ENCODE measurements at regions not wholly inside any gene's neighbourhood (a gene's known extent, or its start where the extent isn't known, plus 50 kb on each side); places are given as distances from the start of the nearest gene placed in this dataset.

DNA sequence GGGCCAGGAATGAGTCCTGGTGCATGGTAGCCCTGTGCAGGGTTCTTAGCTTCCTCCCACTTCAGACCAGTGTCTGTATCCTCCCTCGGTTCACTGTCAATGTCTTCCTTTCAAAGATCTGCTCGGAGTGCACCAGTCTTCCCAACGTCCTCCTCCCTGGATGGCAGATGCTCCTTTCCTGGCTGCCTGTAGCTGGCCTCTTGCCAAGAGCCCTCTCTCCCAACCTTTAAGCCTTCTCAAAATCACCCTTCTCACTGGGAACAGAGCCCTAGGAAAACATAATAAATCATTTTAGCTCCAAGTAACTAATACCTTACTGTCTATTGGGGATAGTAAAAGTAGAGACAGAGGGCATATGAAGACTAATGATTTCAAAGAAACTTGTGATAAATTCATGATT lies 490.6 kb downstream of the CCSER2 start:
- 70 to 74% methylated on average over 3 of the region's 3 CpGs for WGBS, 2 donors
- DNase-seq (ENCODE audit: low spot score in 2 of 2) = no peak
- TF ChIP-seq, protein P1, sequence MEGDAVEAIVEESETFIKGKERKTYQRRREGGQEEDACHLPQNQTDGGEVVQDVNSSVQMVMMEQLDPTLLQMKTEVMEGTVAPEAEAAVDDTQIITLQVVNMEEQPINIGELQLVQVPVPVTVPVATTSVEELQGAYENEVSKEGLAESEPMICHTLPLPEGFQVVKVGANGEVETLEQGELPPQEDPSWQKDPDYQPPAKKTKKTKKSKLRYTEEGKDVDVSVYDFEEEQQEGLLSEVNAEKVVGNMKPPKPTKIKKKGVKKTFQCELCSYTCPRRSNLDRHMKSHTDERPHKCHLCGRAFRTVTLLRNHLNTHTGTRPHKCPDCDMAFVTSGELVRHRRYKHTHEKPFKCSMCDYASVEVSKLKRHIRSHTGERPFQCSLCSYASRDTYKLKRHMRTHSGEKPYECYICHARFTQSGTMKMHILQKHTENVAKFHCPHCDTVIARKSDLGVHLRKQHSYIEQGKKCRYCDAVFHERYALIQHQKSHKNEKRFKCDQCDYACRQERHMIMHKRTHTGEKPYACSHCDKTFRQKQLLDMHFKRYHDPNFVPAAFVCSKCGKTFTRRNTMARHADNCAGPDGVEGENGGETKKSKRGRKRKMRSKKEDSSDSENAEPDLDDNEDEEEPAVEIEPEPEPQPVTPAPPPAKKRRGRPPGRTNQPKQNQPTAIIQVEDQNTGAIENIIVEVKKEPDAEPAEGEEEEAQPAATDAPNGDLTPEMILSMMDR (IDR thresholded peaks at IDR 0.05) = no peak
- TF ChIP-seq POLR2A (IDR thresholded peaks at IDR 0.05) = no peak
- no peak overlapping the region for H3K4me3 ChIP-seq (ENCODE audit: low read depth, poor library complexity, severe bottlenecking)
- intact Hi-C loops (cut with DNase I; ENCODE audit: low total_unique reads) = no loop called here

DNA sequence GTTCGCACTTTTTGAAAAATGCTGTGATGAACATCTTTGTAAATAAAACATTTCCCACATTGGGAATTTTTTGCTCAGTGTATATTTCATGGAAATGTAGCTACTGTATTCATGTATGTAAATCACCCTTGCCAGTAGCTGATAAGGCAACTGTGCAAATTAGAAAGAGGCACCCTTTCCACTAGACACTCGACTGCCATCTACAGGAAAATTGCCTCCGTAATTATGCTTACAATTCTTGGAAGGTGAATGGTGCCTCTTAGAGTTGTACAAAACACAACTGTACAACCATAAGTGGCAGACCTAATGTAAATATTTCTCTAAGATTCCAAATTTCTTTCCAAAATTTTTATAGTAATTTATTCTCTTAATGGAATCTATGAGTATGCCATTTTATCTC lies 491.7 kb downstream of the CCSER2 start:
- intact Hi-C loops (cut with DNase I; ENCODE audit: low total_unique reads) = no loop called here
- no peak overlapping the region for H3K4me3 ChIP-seq (ENCODE audit: low read depth, poor library complexity, severe bottlenecking)
- TF ChIP-seq POLR2A (IDR thresholded peaks at IDR 0.05) = no peak
- TF ChIP-seq, protein P1 (IDR thresholded peaks at IDR 0.05) = no peak
- 66 to 79% methylated on average over 3 of the region's 3 CpGs for WGBS, 2 donors
- DNase-seq (ENCODE audit: low spot score in 2 of 2) = no peak

DNA sequence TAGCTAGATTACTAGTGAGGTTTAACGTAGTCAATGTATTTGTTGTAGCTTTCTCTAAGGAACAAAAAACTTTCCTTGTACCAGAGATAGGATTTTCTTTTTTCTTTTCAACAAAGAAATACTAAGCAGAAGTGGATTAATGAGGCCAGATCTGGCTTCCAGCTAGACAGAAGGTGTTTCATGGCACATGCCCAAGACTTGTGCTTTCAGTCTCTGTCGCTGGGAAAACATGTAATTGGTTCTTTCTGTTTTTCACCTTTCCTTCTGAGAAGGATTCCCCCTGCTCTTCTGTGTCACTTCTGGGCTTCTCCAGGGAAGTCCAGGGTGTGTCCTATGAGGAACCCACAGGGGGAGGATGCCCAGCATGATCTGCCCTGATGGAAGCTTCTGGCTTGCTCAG lies 492.2 kb downstream of the CCSER2 start:
- intact Hi-C loops (cut with DNase I; ENCODE audit: low total_unique reads) = no loop called here
- TF ChIP-seq POLR2A (IDR thresholded peaks at IDR 0.05) = no peak
- TF ChIP-seq, protein P1 (IDR thresholded peaks at IDR 0.05) = no peak
- 43 to 47% methylated on average over 2 of the region's 2 CpGs for WGBS, 2 donors
- no peak overlapping the region for H3K4me3 ChIP-seq (ENCODE audit: low read depth, poor library complexity, severe bottlenecking)
- no peak for DNase-seq (ENCODE audit: low spot score in 2 of 2)

DNA sequence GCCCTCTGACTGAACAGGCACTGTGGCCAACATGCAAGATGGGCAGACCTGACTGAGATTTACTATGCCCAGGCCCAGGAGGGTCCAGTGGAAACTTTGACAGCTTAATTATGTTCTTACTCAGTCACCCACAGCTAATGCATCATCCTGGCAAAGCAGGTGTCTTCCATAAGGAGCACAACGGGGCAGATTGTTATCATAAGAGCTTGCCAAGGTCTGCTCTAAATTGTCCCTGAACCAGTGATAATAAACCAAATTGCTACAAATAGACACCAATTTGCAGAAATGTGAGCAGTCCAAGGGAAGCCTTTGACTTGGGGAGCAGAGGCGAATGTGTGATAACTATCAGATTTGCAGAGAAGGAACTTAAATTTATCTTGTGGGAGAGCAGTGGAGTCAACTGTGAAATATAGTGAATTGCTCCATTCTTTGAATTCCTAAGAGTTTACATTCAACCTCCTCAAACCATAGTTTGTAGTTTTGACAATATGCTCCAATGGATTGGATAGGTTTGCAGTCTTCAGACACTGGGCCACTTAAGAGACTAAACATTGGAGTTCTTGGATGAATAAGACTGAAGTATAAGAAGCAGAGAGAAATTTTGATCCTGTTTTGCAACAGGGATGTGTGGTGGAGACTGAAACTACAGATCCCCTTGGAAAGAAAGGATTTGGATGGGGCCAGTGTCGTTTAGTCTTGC lies 494.7 kb downstream of the CCSER2 start:
- H3K4me3 ChIP-seq (ENCODE audit: low read depth, poor library complexity, severe bottlenecking) = no peak overlapping the region
- TF ChIP-seq, protein P1 (IDR thresholded peaks at IDR 0.05) = no peak
- no peak for TF ChIP-seq POLR2A (IDR thresholded peaks at IDR 0.05)
- intact Hi-C loops (cut with DNase I; ENCODE audit: low total_unique reads) = no loop called here
- 57 to 60% methylated on average over 3 of the region's 3 CpGs for WGBS, 2 donors
- no peak for DNase-seq (ENCODE audit: low spot score in 2 of 2)

DNA sequence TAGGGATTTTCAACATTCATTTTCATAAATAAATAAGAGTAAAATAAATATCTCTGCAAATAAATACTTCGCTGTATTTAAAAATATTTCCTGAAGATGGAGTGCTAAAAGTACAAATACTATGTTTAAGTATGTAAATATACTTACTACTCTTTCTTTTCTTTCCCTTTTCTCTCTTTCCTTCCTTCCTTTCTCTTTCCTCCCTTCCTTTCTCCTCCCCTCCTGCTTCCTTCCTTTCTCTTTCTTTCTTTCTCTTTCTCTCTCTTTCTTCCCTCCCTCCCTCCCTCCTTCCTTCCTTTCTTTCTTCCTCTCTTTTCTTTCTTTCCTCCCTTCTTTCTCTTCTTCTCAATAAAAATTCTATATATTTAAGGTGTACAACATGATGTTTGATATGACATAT lies 496.1 kb downstream of the CCSER2 start:
- intact Hi-C loops (cut with DNase I; ENCODE audit: low total_unique reads) = no loop called here
- DNase-seq (ENCODE audit: low spot score in 2 of 2) = no peak
- WGBS, 2 donors = 89 to 94% methylated on average over 1 of the region's 1 CpG
- no peak overlapping the region for H3K4me3 ChIP-seq (ENCODE audit: low read depth, poor library complexity, severe bottlenecking)
- TF ChIP-seq, protein P1 (IDR thresholded peaks at IDR 0.05) = no peak
- TF ChIP-seq POLR2A (IDR thresholded peaks at IDR 0.05) = no peak

DNA sequence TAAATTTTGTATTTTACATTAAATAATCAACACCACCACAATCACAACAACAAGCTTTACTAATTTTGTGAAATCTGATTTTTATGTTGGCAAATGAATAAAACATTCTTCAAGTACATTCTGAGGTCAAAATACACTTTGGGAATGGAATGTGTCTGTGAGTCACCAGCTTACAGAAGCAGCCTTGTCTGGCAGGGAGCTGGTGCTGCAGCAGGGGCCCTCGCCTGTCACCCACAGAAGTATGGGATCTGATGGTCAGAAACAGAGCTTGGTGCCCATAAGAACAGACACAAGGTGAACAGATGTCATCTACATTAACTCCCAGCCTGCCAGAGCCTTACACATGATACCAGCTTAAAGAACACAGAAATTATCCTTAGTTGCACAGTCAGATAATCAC lies 496.9 kb downstream of the CCSER2 start:
- no peak for DNase-seq (ENCODE audit: low spot score in 2 of 2)
- intact Hi-C loops (cut with DNase I; ENCODE audit: low total_unique reads) = no loop called here

More for the DNA sequence above, 496.9 kb downstream of the CCSER2 start:
- no peak overlapping the region for H3K4me3 ChIP-seq (ENCODE audit: low read depth, poor library complexity, severe bottlenecking)
- TF ChIP-seq, protein P1 (IDR thresholded peaks at IDR 0.05) = no peak
- no peak for TF ChIP-seq POLR2A (IDR thresholded peaks at IDR 0.05)
- whole genome bisulfite sequencing, 2 donors = 21 to 27% methylated on average over 1 of the region's 1 CpG

Data from lower leg skin (tissue), 4 donors.